ENCODE measurements at regions not wholly inside any gene's neighbourhood (a gene's known extent, or its start where the extent isn't known, plus 50 kb on each side); places are given as distances from the start of the nearest gene placed in this dataset.

DNA sequence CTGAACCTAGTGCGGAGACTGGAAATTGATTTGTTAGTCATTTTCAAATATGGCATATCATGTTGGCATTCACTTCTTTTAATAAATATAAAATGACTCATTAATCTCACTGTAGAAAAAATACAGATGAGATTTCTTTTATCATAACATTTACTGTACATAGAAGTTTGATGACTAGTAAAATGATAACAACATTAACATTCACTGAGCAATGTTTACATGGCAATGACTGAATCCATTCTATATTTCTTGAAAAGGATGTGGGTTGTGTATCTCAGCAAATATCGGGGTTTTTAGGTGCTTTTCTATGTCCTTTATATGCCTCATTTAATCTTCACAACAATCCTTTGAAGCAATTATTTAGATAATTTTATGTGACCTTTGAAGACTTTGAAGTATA is 920.9 kb upstream of the FAT3 start:
- TF ChIP-seq CTCF (IDR thresholded peaks at IDR 0.05): no peak
- TF ChIP-seq POLR2A (IDR thresholded peaks at IDR 0.05): no peak

Measured in body of pancreas (tissue), 4 donors.